ENCODE measurements at regions not wholly inside any gene's neighbourhood (a gene's known extent, or its start where the extent isn't known, plus 50 kb on each side); places are given as distances from the start of the nearest gene placed in this dataset.

GRCh38 chr3:106755336-106755735, 621.9 kb upstream of the CCDC54 start:
- TF ChIP-seq, protein P1, sequence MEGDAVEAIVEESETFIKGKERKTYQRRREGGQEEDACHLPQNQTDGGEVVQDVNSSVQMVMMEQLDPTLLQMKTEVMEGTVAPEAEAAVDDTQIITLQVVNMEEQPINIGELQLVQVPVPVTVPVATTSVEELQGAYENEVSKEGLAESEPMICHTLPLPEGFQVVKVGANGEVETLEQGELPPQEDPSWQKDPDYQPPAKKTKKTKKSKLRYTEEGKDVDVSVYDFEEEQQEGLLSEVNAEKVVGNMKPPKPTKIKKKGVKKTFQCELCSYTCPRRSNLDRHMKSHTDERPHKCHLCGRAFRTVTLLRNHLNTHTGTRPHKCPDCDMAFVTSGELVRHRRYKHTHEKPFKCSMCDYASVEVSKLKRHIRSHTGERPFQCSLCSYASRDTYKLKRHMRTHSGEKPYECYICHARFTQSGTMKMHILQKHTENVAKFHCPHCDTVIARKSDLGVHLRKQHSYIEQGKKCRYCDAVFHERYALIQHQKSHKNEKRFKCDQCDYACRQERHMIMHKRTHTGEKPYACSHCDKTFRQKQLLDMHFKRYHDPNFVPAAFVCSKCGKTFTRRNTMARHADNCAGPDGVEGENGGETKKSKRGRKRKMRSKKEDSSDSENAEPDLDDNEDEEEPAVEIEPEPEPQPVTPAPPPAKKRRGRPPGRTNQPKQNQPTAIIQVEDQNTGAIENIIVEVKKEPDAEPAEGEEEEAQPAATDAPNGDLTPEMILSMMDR (IDR thresholded peaks at IDR 0.05; ENCODE audit: low read depth, low read length, missing input control): no peak
- TF ChIP-seq REST (IDR thresholded peaks at IDR 0.05) (no peak), TAF1 (conservative IDR thresholded peaks at IDR 0.05) (no peak), EGR1 (IDR thresholded peaks at IDR 0.05; ENCODE audit: low read depth in 2 of 2) (no peak), RXRA (IDR thresholded peaks at IDR 0.05) (no peak), RAD21 (IDR thresholded peaks at IDR 0.05) (no peak), NR2F2 (IDR thresholded peaks at IDR 0.05) (no peak), SP1 (IDR thresholded peaks at IDR 0.05) (no peak), JUND (IDR thresholded peaks at IDR 0.05) (no peak), ZBTB33 (IDR thresholded peaks at IDR 0.05) (no peak), FOXA1 (IDR thresholded peaks at IDR 0.05) (no peak)
- TF ChIP-seq, protein P2, sequence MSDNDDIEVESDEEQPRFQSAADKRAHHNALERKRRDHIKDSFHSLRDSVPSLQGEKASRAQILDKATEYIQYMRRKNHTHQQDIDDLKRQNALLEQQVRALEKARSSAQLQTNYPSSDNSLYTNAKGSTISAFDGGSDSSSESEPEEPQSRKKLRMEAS (IDR thresholded peaks at IDR 0.05): no peak

Data from liver (tissue), 3 donors.